ENCODE measurements at regions not wholly inside any gene's neighbourhood (a gene's known extent, or its start where the extent isn't known, plus 50 kb on each side); places are given as distances from the start of the nearest gene placed in this dataset.

GRCh38 chrX:4091046-4091760 lies 377.8 kb upstream of the PRKX start:
- no peak for TF ChIP-seq CTCF (IDR thresholded peaks at IDR 0.05; ENCODE audit: low read depth, low read length)
- no peak overlapping the region for H3K4me3 ChIP-seq (ENCODE audit: low read depth, low read length)

GRCh38 chrX:4059893-4060292 lies 346.4 kb upstream of the PRKX start:
- H3K4me3 ChIP-seq (ENCODE audit: low read depth, low read length), result no peak overlapping the region
- no peak for TF ChIP-seq CTCF (IDR thresholded peaks at IDR 0.05; ENCODE audit: low read depth, low read length)

GRCh38 chrX:4043951-4044350 lies 330.5 kb upstream of the PRKX start:
- TF ChIP-seq CTCF (IDR thresholded peaks at IDR 0.05; ENCODE audit: low read depth, low read length), result no peak
- H3K4me3 ChIP-seq (ENCODE audit: low read depth, low read length), result no peak overlapping the region

GRCh38 chrX:4035874-4036273 lies 322.4 kb upstream of the PRKX start:
- H3K4me3 ChIP-seq (ENCODE audit: low read depth, low read length), result no peak overlapping the region
- TF ChIP-seq CTCF (IDR thresholded peaks at IDR 0.05; ENCODE audit: low read depth, low read length), result no peak

GRCh38 chrX:4028151-4028550 lies 314.7 kb upstream of the PRKX start:
- TF ChIP-seq CTCF (IDR thresholded peaks at IDR 0.05; ENCODE audit: low read depth, low read length), result no peak

GRCh38 chrX:4005281-4005680 lies 291.8 kb upstream of the PRKX start:
- H3K4me3 ChIP-seq (ENCODE audit: low read depth, low read length), result no peak overlapping the region
- TF ChIP-seq CTCF (IDR thresholded peaks at IDR 0.05; ENCODE audit: low read depth, low read length), result no peak

More at GRCh38 chrX:4028151-4028550, 314.7 kb upstream of the PRKX start:
- no peak overlapping the region for H3K4me3 ChIP-seq (ENCODE audit: low read depth, low read length)

GRCh38 chrX:4004822-4005221 lies 291.4 kb upstream of the PRKX start:
- TF ChIP-seq CTCF (IDR thresholded peaks at IDR 0.05; ENCODE audit: low read depth, low read length), result no peak
- H3K4me3 ChIP-seq (ENCODE audit: low read depth, low read length), result no peak overlapping the region

Measured in WI38 (cell line).